ENCODE measurements at regions not wholly inside any gene's neighbourhood (a gene's known extent, or its start where the extent isn't known, plus 50 kb on each side); places are given as distances from the start of the nearest gene placed in this dataset.

DNA sequence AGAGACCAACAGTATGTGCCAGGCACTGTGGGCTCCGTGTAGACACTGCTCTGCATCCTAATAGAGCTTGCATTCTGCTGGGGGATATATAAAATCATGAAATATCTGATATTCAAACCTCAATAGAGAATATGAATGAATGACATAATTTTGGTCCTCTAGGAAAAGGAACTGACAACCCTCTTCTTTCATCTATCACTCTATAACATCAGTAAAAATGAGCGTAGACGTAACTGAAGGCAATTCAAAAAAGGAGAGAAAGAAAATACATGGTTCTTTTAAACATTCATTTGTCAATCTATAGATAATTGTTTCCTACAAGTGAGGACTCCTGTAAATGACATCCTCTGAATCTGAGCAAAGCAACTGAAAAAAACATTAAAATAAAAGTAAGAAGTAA lies 607.4 kb upstream of the LRRN3 start (continued):
- TF ChIP-seq, protein P1, sequence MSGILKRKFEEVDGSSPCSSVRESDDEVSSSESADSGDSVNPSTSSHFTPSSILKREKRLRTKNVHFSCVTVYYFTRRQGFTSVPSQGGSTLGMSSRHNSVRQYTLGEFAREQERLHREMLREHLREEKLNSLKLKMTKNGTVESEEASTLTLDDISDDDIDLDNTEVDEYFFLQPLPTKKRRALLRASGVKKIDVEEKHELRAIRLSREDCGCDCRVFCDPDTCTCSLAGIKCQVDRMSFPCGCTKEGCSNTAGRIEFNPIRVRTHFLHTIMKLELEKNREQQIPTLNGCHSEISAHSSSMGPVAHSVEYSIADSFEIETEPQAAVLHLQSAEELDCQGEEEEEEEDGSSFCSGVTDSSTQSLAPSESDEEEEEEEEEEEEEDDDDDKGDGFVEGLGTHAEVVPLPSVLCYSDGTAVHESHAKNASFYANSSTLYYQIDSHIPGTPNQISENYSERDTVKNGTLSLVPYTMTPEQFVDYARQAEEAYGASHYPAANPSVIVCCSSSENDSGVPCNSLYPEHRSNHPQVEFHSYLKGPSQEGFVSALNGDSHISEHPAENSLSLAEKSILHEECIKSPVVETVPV (CRISPR knock-in tag; IDR thresholded peaks at IDR 0.05): no peak
- TF ChIP-seq ZNF8 (CRISPR knock-in tag; IDR thresholded peaks at IDR 0.05): no peak
- TF ChIP-seq, protein P2, sequence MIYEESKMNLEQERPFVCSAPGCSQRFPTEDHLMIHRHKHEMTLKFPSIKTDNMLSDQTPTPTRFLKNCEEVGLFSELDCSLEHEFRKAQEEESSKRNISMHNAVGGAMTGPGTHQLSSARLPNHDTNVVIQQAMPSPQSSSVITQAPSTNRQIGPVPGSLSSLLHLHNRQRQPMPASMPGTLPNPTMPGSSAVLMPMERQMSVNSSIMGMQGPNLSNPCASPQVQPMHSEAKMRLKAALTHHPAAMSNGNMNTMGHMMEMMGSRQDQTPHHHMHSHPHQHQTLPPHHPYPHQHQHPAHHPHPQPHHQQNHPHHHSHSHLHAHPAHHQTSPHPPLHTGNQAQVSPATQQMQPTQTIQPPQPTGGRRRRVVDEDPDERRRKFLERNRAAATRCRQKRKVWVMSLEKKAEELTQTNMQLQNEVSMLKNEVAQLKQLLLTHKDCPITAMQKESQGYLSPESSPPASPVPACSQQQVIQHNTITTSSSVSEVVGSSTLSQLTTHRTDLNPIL (CRISPR knock-in tag; IDR thresholded peaks at IDR 0.05; ENCODE audit: low read depth): no peak

DNA sequence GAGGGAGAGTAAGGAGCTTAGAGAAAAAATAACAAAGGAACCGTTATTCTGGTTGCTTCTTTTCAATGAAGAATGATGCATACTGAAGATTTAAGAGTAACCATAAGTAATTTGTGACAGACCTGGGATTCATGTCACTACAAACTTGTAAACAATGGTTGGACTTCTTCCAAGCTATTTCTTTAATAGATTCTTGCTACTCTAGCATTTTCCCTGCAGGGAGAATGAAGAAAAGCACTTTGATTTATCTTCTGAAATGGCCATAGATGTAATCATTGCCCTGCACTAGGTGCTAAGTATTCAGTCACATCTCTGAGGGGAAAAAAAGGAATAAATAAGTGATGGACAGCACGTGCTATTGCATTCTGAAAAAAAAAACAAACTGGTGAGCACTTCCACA lies 606.6 kb upstream of the LRRN3 start:
- TF ChIP-seq ESRRG (CRISPR knock-in tag; IDR thresholded peaks at IDR 0.05) (no peak), ISL1 (CRISPR knock-in tag; IDR thresholded peaks at IDR 0.05) (no peak), ZFP30 (CRISPR knock-in tag; IDR thresholded peaks at IDR 0.05) (no peak), CSDC2 (CRISPR knock-in tag; IDR thresholded peaks at IDR 0.05) (no peak), ZFP3 (CRISPR knock-in tag; IDR thresholded peaks at IDR 0.05) (no peak)
- TF ChIP-seq, protein P2 (CRISPR knock-in tag; IDR thresholded peaks at IDR 0.05; ENCODE audit: low read depth): no peak
- no peak for ATAC-seq

DNA sequence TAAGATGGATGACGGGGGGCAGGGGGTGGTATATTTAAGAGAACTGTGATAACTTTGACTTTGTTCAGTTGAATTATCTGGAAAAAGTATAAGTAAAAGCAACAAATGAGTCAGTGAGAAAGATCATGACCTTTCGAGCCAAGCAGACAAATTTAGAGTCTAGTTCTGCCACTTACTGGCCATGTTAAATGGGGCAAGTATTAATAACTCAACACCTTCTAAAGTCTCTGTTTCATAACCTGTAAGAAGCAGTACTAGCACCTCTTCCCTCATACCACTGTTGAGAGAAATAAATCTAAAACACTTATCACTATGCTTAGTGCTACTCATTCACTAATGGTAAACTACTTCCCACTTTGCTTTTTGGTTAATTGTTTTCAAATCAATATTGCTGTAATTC lies 604.4 kb upstream of the LRRN3 start:
- ATAC-seq: no peak
- TF ChIP-seq ISL1 (CRISPR knock-in tag; IDR thresholded peaks at IDR 0.05) (no peak), GLIS3 (CRISPR knock-in tag; IDR thresholded peaks at IDR 0.05) (no peak), SNAI2 (CRISPR knock-in tag; IDR thresholded peaks at IDR 0.05) (no peak), RARB (CRISPR knock-in tag; IDR thresholded peaks at IDR 0.05) (no peak), ARNTL (CRISPR knock-in tag; IDR thresholded peaks at IDR 0.05; ENCODE audit: borderline replicate concordance, low read depth) (no peak), TOX (CRISPR knock-in tag; IDR thresholded peaks at IDR 0.05; ENCODE audit: borderline replicate concordance) (no peak), ESRRG (CRISPR knock-in tag; IDR thresholded peaks at IDR 0.05) (no peak), ZFP3 (CRISPR knock-in tag; IDR thresholded peaks at IDR 0.05) (no peak)
- TF ChIP-seq, protein P2 (CRISPR knock-in tag; IDR thresholded peaks at IDR 0.05; ENCODE audit: low read depth): no peak
- TF ChIP-seq, protein P3, sequence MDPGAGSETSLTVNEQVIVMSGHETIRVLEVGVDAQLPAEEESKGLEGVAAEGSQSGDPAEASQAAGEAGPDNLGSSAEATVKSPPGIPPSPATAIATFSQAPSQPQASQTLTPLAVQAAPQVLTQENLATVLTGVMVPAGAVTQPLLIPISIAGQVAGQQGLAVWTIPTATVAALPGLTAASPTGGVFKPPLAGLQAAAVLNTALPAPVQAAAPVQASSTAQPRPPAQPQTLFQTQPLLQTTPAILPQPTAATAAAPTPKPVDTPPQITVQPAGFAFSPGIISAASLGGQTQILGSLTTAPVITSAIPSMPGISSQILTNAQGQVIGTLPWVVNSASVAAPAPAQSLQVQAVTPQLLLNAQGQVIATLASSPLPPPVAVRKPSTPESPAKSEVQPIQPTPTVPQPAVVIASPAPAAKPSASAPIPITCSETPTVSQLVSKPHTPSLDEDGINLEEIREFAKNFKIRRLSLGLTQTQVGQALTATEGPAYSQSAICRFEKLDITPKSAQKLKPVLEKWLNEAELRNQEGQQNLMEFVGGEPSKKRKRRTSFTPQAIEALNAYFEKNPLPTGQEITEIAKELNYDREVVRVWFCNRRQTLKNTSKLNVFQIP (CRISPR knock-in tag; IDR thresholded peaks at IDR 0.05; ENCODE audit: borderline replicate concordance, low read depth): no peak
- TF ChIP-seq, protein P4, sequence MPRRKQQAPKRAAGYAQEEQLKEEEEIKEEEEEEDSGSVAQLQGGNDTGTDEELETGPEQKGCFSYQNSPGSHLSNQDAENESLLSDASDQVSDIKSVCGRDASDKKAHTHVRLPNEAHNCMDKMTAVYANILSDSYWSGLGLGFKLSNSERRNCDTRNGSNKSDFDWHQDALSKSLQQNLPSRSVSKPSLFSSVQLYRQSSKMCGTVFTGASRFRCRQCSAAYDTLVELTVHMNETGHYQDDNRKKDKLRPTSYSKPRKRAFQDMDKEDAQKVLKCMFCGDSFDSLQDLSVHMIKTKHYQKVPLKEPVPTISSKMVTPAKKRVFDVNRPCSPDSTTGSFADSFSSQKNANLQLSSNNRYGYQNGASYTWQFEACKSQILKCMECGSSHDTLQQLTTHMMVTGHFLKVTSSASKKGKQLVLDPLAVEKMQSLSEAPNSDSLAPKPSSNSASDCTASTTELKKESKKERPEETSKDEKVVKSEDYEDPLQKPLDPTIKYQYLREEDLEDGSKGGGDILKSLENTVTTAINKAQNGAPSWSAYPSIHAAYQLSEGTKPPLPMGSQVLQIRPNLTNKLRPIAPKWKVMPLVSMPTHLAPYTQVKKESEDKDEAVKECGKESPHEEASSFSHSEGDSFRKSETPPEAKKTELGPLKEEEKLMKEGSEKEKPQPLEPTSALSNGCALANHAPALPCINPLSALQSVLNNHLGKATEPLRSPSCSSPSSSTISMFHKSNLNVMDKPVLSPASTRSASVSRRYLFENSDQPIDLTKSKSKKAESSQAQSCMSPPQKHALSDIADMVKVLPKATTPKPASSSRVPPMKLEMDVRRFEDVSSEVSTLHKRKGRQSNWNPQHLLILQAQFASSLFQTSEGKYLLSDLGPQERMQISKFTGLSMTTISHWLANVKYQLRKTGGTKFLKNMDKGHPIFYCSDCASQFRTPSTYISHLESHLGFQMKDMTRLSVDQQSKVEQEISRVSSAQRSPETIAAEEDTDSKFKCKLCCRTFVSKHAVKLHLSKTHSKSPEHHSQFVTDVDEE (CRISPR knock-in tag; IDR thresholded peaks at IDR 0.05): no peak

DNA sequence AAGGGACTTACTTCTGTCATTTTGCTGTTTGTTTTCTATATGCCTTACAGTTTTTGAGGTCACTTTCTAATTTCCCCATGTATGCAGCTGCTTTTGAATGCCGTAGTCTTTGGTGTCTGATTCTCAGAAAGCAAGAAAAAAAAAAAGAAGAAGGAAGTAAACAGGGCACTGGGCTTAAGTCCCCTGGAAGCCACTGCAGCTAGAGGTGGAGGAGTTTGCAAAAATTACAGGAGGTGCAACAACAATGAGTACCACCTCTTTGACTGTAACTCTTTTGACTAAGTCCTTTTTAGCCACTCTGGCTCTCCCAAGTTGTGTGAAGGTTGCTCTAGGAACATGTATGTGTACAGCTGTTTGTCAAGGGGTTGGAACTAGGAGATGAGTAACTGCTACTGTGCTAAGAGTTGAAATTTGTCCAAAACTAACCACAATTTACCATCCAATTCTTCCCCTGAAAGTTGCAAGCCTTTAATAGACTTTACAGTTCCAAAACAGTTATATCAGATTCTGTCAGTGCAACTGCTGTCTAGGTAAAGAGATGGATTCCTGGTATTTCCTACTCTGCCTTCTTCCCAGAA lies 588.0 kb upstream of the LRRN3 start:
- ATAC-seq: no peak
- no peak for TF ChIP-seq BACH2 (CRISPR knock-in tag; IDR thresholded peaks at IDR 0.05; ENCODE audit: borderline replicate concordance)
- TF ChIP-seq, protein P1 (CRISPR knock-in tag; IDR thresholded peaks at IDR 0.05): no peak
- no peak for TF ChIP-seq ZNF565 (CRISPR knock-in tag; conservative IDR thresholded peaks at IDR 0.05; ENCODE audit: low read depth)
- TF ChIP-seq TCF4 (CRISPR knock-in tag; IDR thresholded peaks at IDR 0.05; ENCODE audit: borderline replicate concordance): no peak
- TF ChIP-seq, protein P5, sequence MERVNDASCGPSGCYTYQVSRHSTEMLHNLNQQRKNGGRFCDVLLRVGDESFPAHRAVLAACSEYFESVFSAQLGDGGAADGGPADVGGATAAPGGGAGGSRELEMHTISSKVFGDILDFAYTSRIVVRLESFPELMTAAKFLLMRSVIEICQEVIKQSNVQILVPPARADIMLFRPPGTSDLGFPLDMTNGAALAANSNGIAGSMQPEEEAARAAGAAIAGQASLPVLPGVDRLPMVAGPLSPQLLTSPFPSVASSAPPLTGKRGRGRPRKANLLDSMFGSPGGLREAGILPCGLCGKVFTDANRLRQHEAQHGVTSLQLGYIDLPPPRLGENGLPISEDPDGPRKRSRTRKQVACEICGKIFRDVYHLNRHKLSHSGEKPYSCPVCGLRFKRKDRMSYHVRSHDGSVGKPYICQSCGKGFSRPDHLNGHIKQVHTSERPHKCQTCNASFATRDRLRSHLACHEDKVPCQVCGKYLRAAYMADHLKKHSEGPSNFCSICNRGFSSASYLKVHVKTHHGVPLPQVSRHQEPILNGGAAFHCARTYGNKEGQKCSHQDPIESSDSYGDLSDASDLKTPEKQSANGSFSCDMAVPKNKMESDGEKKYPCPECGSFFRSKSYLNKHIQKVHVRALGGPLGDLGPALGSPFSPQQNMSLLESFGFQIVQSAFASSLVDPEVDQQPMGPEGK (CRISPR knock-in tag; IDR thresholded peaks at IDR 0.05; ENCODE audit: borderline replicate concordance): no peak
- no peak for TF ChIP-seq CSDC2 (CRISPR knock-in tag; IDR thresholded peaks at IDR 0.05)
- TF ChIP-seq ZNF70 (CRISPR knock-in tag; IDR thresholded peaks at IDR 0.05): no peak
- TF ChIP-seq ZC3H10 (CRISPR knock-in tag; IDR thresholded peaks at IDR 0.05): no peak
- no peak for TF ChIP-seq RARB (CRISPR knock-in tag; IDR thresholded peaks at IDR 0.05)
- no peak for TF ChIP-seq GLIS3 (CRISPR knock-in tag; IDR thresholded peaks at IDR 0.05)

Data from SK-N-SH treated with all-trans-retinoic acid at 6 μM for 48 hours (cell line).